ENCODE measurements at regions not wholly inside any gene's neighbourhood (a gene's known extent, or its start where the extent isn't known, plus 50 kb on each side); places are given as distances from the start of the nearest gene placed in this dataset.

- TF ChIP-seq CTCF (IDR thresholded peaks at IDR 0.05): no peak
- TF ChIP-seq POLR2AphosphoS5 (IDR thresholded peaks at IDR 0.05): no peak
Observed at GRCh38 chr2:239516954-239517305, 116.1 kb upstream of the HDAC4 start.
